Liver (tissue), 3 donors: ENCODE measurements at regions not wholly inside any gene's neighbourhood (a gene's known extent, or its start where the extent isn't known, plus 50 kb on each side); places are given as distances from the start of the nearest gene placed in this dataset.

ENCODE experiments used
- ATF3 ChIP-seq: IDR thresholded peaks from 2 replicates; pipeline ENCODE4 v1.6.1; 2016; ENCODE audit warnings: antibody characterized with exemption
- CTCF ChIP-seq: fragments of 150-350 bp; IDR thresholded peaks from 2 replicates; pipeline ENCODE4 v1.5.1; 2017; ENCODE audit warnings: improper control_type of control experiment, low read depth, low read length; ENCODE audit not compliant: missing input control
- RAD21 ChIP-seq, 2 donors: IDR thresholded peaks; 2 replicates each; pipeline ENCODE4 v1.6.1; 2016; ENCODE audit warnings: antibody characterized with exemption in 2 of 2, mild to moderate bottlenecking in 2 of 2
- TAF1 ChIP-seq: conservative IDR thresholded peaks from 2 replicates; pipeline ENCODE4 v1.6.1; 2016; ENCODE audit warnings: antibody characterized with exemption, mild to moderate bottlenecking
- donor health status: healthy.
- donor health status: healthy.

GRCh38 chr13:73532987-73533510 is 474.2 kb downstream of the KLF5 start:
- TF ChIP-seq CTCF (no peak), TAF1 (no peak), ATF3 (no peak), RAD21 (IDR thresholded peaks at IDR 0.05) (no peak)
